HEK293 (cell line): ENCODE measurements at regions not wholly inside any gene's neighbourhood (a gene's known extent, or its start where the extent isn't known, plus 50 kb on each side); places are given as distances from the start of the nearest gene placed in this dataset.

Experiments used
- CTCF ChIA-PET: fragments of 350-600 bp; formaldehyde crosslinking; extraction: SDS; loops from one replicate; lab custom pipeline; 2021; ENCODE audit warnings: antibody characterized with exemption; lab: Yijun Ruan, JAX
- POLR2A ChIA-PET: fragments of 300-600 bp; formaldehyde crosslinking; extraction: SDS; loops from one replicate; lab custom pipeline; 2020; ENCODE audit warnings: antibody characterized with exemption, inconsistent platforms; lab: Yijun Ruan, JAX
- H3K27ac ChIP-seq: fragments of 200-500 bp; sonication (Bioruptor generic); 2 replicates; pipeline ENCODE4 v1.5.1; 2014; ENCODE audit warnings: low read depth, low read length, control low read depth, inconsistent platforms; ENCODE audit errors: extremely low read depth
- H3K36me3 ChIP-seq, 2 experiments: fragments of 200-500 bp in 1 of 2; sonication (Bioruptor generic) in 1 of 2; 1 replicate in 1 of 2; 2 replicates in 1 of 2; pipeline ENCODE4 v1.5.1; 2014 to 2017; ENCODE audit warnings: inconsistent platforms in 2 of 2, low read length in 2 of 2; ENCODE audit not compliant: control insufficient read depth in 2 of 2, insufficient read depth in 1 of 2
- H3K4me1 ChIP-seq: fragments of 200-500 bp; sonication (Bioruptor generic); 2 replicates; pipeline ENCODE4 v1.5.1; 2014; ENCODE audit warnings: mild to moderate bottlenecking, low read length, inconsistent platforms; ENCODE audit not compliant: control insufficient read depth, insufficient read depth
- H3K4me3 ChIP-seq: 2 replicates; pipeline ENCODE4 v1.5.1; 2011; ENCODE audit warnings: low read depth, mild to moderate bottlenecking, control low read depth, low read length, moderate library complexity
- H3K9me3 ChIP-seq: fragments of 200-500 bp; sonication (Bioruptor generic); 2 replicates; pipeline ENCODE4 v1.5.1; 2014; ENCODE audit warnings: low read depth, low read length, inconsistent platforms; ENCODE audit not compliant: control insufficient read depth, insufficient read depth
- BCL11A ChIP-seq: fragments of 450-650 bp; formaldehyde crosslinking; IDR thresholded peaks from 2 replicates; pipeline ENCODE4 v1.5.1; 2016; ENCODE audit warnings: low read depth, missing biosample characterization, missing genetic modification characterization
- GLIS1 ChIP-seq: fragments of 450-650 bp; formaldehyde crosslinking; IDR thresholded peaks from 2 replicates; pipeline ENCODE4 v1.5.1; 2016; ENCODE audit warnings: missing biosample characterization, missing genetic modification characterization
- IKZF3 ChIP-seq: fragments of 450-650 bp; IDR thresholded peaks from 2 replicates; pipeline ENCODE4 v1.5.0; 2018; ENCODE audit warnings: missing biosample characterization, mild to moderate bottlenecking, missing genetic modification characterization, moderate library complexity
- PRDM4 ChIP-seq: fragments of 450-650 bp; formaldehyde crosslinking; IDR thresholded peaks from 2 replicates; pipeline ENCODE4 v1.5.1; 2017; ENCODE audit warnings: missing biosample characterization, missing genetic modification characterization
- PRDM6 ChIP-seq: fragments of 450-650 bp; formaldehyde crosslinking; IDR thresholded peaks from 2 replicates; pipeline ENCODE4 v1.5.1; 2017; ENCODE audit warnings: missing biosample characterization, missing genetic modification characterization
- TCF7L2 ChIP-seq: IDR thresholded peaks from 2 replicates; pipeline ENCODE4 v1.6.1; 2011; ENCODE audit warnings: low read depth, mild to moderate bottlenecking, inconsistent platforms, low read length, moderate library complexity, borderline replicate concordance
- WT1 ChIP-seq: fragments of 450-650 bp; formaldehyde crosslinking; IDR thresholded peaks from 2 replicates; pipeline ENCODE4 v1.5.1; 2016; ENCODE audit warnings: missing biosample characterization, missing genetic modification characterization
- ZBTB11 ChIP-seq: fragments of 450-650 bp; formaldehyde crosslinking; conservative IDR thresholded peaks from 2 replicates; pipeline ENCODE4 v1.5.1; 2016; ENCODE audit warnings: low read depth, missing biosample characterization, missing genetic modification characterization
- ZBTB17 ChIP-seq: fragments of 450-650 bp; formaldehyde crosslinking; IDR thresholded peaks from 2 replicates; pipeline ENCODE4 v1.5.1; 2016; ENCODE audit warnings: missing biosample characterization, missing genetic modification characterization
- ZFP41 ChIP-seq: fragments of 450-650 bp; formaldehyde crosslinking; IDR thresholded peaks from 2 replicates; pipeline ENCODE4 v1.5.1; 2016; ENCODE audit warnings: missing biosample characterization, missing genetic modification characterization, borderline replicate concordance
- ZNF133 ChIP-seq: fragments of 450-650 bp; formaldehyde crosslinking; IDR thresholded peaks from 2 replicates; pipeline ENCODE4 v1.5.1; 2016; ENCODE audit warnings: missing biosample characterization, missing genetic modification characterization
- ZNF140 ChIP-seq: fragments of 450-650 bp; formaldehyde crosslinking; IDR thresholded peaks from 2 replicates; pipeline ENCODE4 v1.5.1; 2016; ENCODE audit warnings: missing biosample characterization, missing genetic modification characterization
- ZNF155 ChIP-seq: fragments of 450-650 bp; formaldehyde crosslinking; IDR thresholded peaks from 2 replicates; pipeline ENCODE4 v1.5.1; 2016; ENCODE audit warnings: missing biosample characterization, missing genetic modification characterization
- ZNF174 ChIP-seq: fragments of 450-650 bp; formaldehyde crosslinking; IDR thresholded peaks from 2 replicates; pipeline ENCODE4 v1.5.0; 2017; ENCODE audit warnings: missing biosample characterization, mild to moderate bottlenecking, missing genetic modification characterization
- ZNF18 ChIP-seq: fragments of 450-650 bp; formaldehyde crosslinking; IDR thresholded peaks from 2 replicates; pipeline ENCODE4 v1.5.1; 2016; ENCODE audit warnings: missing biosample characterization, missing genetic modification characterization
- ZNF248 ChIP-seq: fragments of 450-650 bp; formaldehyde crosslinking; IDR thresholded peaks from 2 replicates; pipeline ENCODE4 v1.5.1; 2017; ENCODE audit warnings: missing biosample characterization, missing genetic modification characterization
- ZNF660 ChIP-seq: fragments of 450-650 bp; IDR thresholded peaks from 2 replicates; pipeline ENCODE4 v1.5.1; 2018; ENCODE audit warnings: missing biosample characterization, mild to moderate bottlenecking, missing genetic modification characterization
- ZNF704 ChIP-seq: fragments of 450-650 bp; formaldehyde crosslinking; IDR thresholded peaks from 2 replicates; pipeline ENCODE4 v1.5.1; 2016; ENCODE audit warnings: missing biosample characterization, missing genetic modification characterization
- ZNF830 ChIP-seq: fragments of 450-650 bp; IDR thresholded peaks from 2 replicates; pipeline ENCODE4 v1.5.0; 2018; ENCODE audit warnings: missing biosample characterization, missing genetic modification characterization, low read depth, mild to moderate bottlenecking, moderate library complexity
- ZSCAN23 ChIP-seq: fragments of 450-650 bp; formaldehyde crosslinking; IDR thresholded peaks from 2 replicates; pipeline ENCODE4 v1.5.1; 2016; ENCODE audit warnings: missing biosample characterization, missing genetic modification characterization

- no peak for TF ChIP-seq ZBTB11 (tag by site-specific recombination)
- TF ChIP-seq ZNF18, result no peak
- TF ChIP-seq, all 188 proteins: peak for 3
Observed at GRCh38 chr19:31144075-31144870, 205.0 kb downstream of the TSHZ3 start (continued).

- Histone ChIP-seq H3K9me3 (peaks cover 5% of the 10 kb centered on the region), H3K4me3 (no peak overlapping the region), H3K4me1 (no peaks in the 10 kb centered on the region), H3K36me3 (no peaks in the 10 kb centered on the region), H3K27ac (no peak overlapping the region)
- no peak for TF ChIP-seq TCF7L2
- TF ChIP-seq BCL11A (tag by site-specific recombination), result no peak
- ChIA-PET POLR2A (no interaction called here), CTCF (no interaction called here)
Observed at GRCh38 chr19:31141301-31141700, 207.9 kb downstream of the TSHZ3 start.

GRCh38 chr19:31140717-31141116 lies 208.5 kb downstream of the TSHZ3 start:
- ChIA-PET POLR2A (no interaction called here), CTCF (interaction anchor here (0.9 kb wide), 1 partner anchor 1877 kb away, joined by 4 read pairs; no protein-coding TSS in a partner anchor)
- Histone ChIP-seq H3K27ac (no peak overlapping the region), H3K9me3 (peaks cover 5% of the 10 kb centered on the region), H3K4me1 (no peaks in the 10 kb centered on the region), H3K4me3 (no peak overlapping the region), H3K36me3 (no peaks in the 10 kb centered on the region)
- TF ChIP-seq ZNF248 (tag by site-specific recombination), result no peak
- no peak for TF ChIP-seq ZNF660 (tag by site-specific recombination)
- no peak for TF ChIP-seq ZNF155 (tag by site-specific recombination)
- TF ChIP-seq PRDM6, result no peak
- TF ChIP-seq ZSCAN23 (tag by site-specific recombination), result no peak
- TF ChIP-seq GLIS1, result no peak
- TF ChIP-seq ZNF140 (tag by site-specific recombination), result no peak
- TF ChIP-seq IKZF3, result no peak
- TF ChIP-seq ZNF704 (tag by site-specific recombination), result no peak
- no peak for TF ChIP-seq ZNF174 (tag by site-specific recombination)
- no peak for TF ChIP-seq ZNF830
- TF ChIP-seq ZFP41 (tag by site-specific recombination), result no peak
- no peak for TF ChIP-seq WT1
- no peak for TF ChIP-seq ZBTB17 (tag by site-specific recombination)
- no peak for TF ChIP-seq PRDM4 (tag by site-specific recombination)
- TF ChIP-seq ZNF133 (tag by site-specific recombination), result no peak
